KMS-11 (cell line): ENCODE measurements at regions not wholly inside any gene's neighbourhood (a gene's known extent, or its start where the extent isn't known, plus 50 kb on each side); places are given as distances from the start of the nearest gene placed in this dataset.

ENCODE experiments used
- H2AFZ ChIP-seq: fragments of 200-600 bp; sonication (generic); 2 replicates; pipeline ENCODE4 v1.6.1; 2016; ENCODE audit warnings: antibody characterized with exemption, mixed run types, low read depth
- H3K27ac ChIP-seq: fragments of 200-600 bp; sonication (generic); 2 replicates; pipeline ENCODE4 v1.6.1; 2016; ENCODE audit warnings: mild to moderate bottlenecking, mixed run types
- H3K27me3 ChIP-seq: fragments of 200-600 bp; sonication (generic); 2 replicates; pipeline ENCODE4 v1.6.1; 2017; ENCODE audit warnings: mild to moderate bottlenecking, low read depth, mixed run types, moderate library complexity; ENCODE audit not compliant: insufficient read depth
- H3K36me3 ChIP-seq: fragments of 200-600 bp; sonication (generic); 2 replicates; pipeline ENCODE4 v1.6.1; 2017; ENCODE audit warnings: mild to moderate bottlenecking, mixed run types; ENCODE audit not compliant: insufficient read depth
- H3K4me1 ChIP-seq: fragments of 200-600 bp; sonication (generic); 2 replicates; pipeline ENCODE4 v1.6.1; 2016; ENCODE audit warnings: mild to moderate bottlenecking, low read depth, mixed run types; ENCODE audit not compliant: poor library complexity, severe bottlenecking
- H3K4me2 ChIP-seq: fragments of 200-600 bp; sonication (generic); 2 replicates; pipeline ENCODE4 v1.7.0; 2016; ENCODE audit warnings: mild to moderate bottlenecking, mixed run types
- H3K4me3 ChIP-seq: fragments of 200-600 bp; sonication (generic); IDR thresholded peaks from 2 replicates; pipeline ENCODE4 v1.6.1; 2017; ENCODE audit warnings: low read depth, low read length, mixed read lengths; ENCODE audit not compliant: insufficient read depth
- H3K79me2 ChIP-seq: fragments of 200-600 bp; sonication (generic); 2 replicates; pipeline ENCODE4 v1.6.1; 2016; ENCODE audit warnings: low read depth, mixed run types; ENCODE audit not compliant: insufficient read depth
- H3K9ac ChIP-seq: fragments of 200-600 bp; sonication (generic); 2 replicates; pipeline ENCODE4 v1.6.1; 2016; ENCODE audit warnings: mild to moderate bottlenecking, mixed run types
- H4K20me1 ChIP-seq: fragments of 200-600 bp; sonication (generic); 2 replicates; pipeline ENCODE4 v1.6.1; 2016; ENCODE audit warnings: mild to moderate bottlenecking, mixed run types; ENCODE audit not compliant: insufficient read depth
- CTCF ChIP-seq: fragments of 200-600 bp; sonication (generic); conservative IDR thresholded peaks from 2 replicates; pipeline ENCODE4 v1.6.1; 2017; ENCODE audit warnings: low read depth, mild to moderate bottlenecking, antibody characterized with exemption, low read length, moderate library complexity, mixed read lengths

- H2AFZ ChIP-seq = no peak overlapping the region
- H3K27me3 ChIP-seq = no peaks in the 10 kb centered on the region
- H3K4me2 ChIP-seq = no peak overlapping the region
- H3K4me3 ChIP-seq = no peak overlapping the region
- no peaks in the 10 kb centered on the region for H4K20me1 ChIP-seq
- no peak overlapping the region for H3K27ac ChIP-seq
- no peaks in the 10 kb centered on the region for H3K79me2 ChIP-seq
- no peak for TF ChIP-seq CTCF
- H3K36me3 ChIP-seq = no peaks in the 10 kb centered on the region
- H3K4me1 ChIP-seq = no peaks in the 10 kb centered on the region
- no peak overlapping the region for H3K9ac ChIP-seq
These were observed 90.1 kb upstream of the NOL4 start for GRCh38 chr18:34314847-34315246.

DNA sequence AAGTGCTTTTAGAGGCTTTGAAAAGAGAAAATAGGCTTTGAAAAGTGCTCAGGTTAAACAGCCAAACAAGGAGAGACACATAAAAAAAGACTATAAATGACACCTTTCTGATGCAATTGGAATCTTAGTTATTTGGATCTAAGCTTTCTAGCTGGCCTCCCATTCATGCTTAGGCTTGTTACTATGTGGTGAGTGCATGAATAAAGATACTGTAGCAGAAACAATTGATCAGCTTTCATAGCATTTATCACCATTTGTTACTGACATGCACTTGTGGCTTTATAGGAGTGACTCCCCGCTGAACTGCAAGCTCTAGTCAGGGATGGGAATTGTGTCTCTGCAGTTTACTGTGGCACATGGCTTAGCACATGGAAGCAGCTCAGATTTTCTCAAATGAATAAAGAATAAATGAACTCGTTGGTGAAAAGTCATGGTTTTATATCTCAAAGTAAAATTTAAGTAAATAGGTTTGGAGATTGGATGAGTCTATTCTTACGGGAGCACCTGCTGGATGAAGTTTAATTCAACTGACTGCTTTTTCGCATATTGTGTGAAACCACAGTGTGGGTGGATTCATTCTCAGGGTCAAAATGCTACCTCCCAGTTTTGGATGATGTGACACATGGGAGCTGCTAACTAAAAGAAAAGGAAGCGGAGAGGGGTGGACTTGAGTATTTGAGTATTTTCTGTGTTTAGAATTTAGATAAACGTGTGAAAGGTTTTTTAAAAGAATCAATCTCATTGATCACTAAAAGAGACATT is 91.1 kb upstream of the NOL4 start:
- Histone ChIP-seq H3K79me2 (no peaks in the 10 kb centered on the region), H3K4me2 (no peak overlapping the region)
- TF ChIP-seq CTCF = no peak

DNA sequence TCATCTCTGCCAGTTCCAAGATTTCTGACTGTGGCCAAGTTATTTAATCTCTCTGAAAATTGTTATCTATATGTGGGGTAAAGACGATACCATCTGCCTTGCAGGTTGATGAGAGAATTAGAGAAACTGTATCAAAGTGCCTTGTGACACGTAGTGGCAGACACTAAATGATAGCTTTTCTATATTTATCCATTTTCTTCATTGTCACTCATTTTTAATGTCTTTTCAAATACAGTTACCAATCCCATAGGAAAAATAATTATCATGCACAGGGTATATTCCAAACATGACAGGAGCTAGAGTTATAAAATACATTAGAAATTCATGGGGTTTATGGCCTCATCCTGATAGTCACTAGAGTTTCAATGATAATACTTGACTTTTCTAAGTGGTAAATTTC is 95.6 kb upstream of the NOL4 start:
- no peaks in the 10 kb centered on the region for H4K20me1 ChIP-seq
- H3K4me3 ChIP-seq = no peak overlapping the region
- no peak overlapping the region for H3K27ac ChIP-seq
- H3K79me2 ChIP-seq = no peaks in the 10 kb centered on the region
- H3K9ac ChIP-seq = no peak overlapping the region
- no peaks in the 10 kb centered on the region for H3K36me3 ChIP-seq
- no peaks in the 10 kb centered on the region for H3K27me3 ChIP-seq
- H2AFZ ChIP-seq = no peak overlapping the region
- H3K4me1 ChIP-seq = no peaks in the 10 kb centered on the region
- H3K4me2 ChIP-seq = no peak overlapping the region
- no peak for TF ChIP-seq CTCF

More for the DNA sequence above, 91.1 kb upstream of the NOL4 start:
- no peak overlapping the region for H2AFZ ChIP-seq
- H4K20me1 ChIP-seq = no peaks in the 10 kb centered on the region
- H3K27ac ChIP-seq = no peak overlapping the region
- H3K27me3 ChIP-seq = no peaks in the 10 kb centered on the region
- no peaks in the 10 kb centered on the region for H3K36me3 ChIP-seq
- H3K4me1 ChIP-seq = no peaks in the 10 kb centered on the region
- no peak overlapping the region for H3K9ac ChIP-seq
- no peak overlapping the region for H3K4me3 ChIP-seq

- Histone ChIP-seq H3K4me2 (no peak overlapping the region), H3K27ac (no peak overlapping the region), H3K79me2 (no peaks in the 10 kb centered on the region), H3K27me3 (no peaks in the 10 kb centered on the region), H3K9ac (no peak overlapping the region), H2AFZ (no peak overlapping the region), H3K36me3 (no peaks in the 10 kb centered on the region), H4K20me1 (no peaks in the 10 kb centered on the region), H3K4me1 (no peaks in the 10 kb centered on the region), H3K4me3 (no peak overlapping the region)
- no peak for TF ChIP-seq CTCF
These were observed 96.4 kb upstream of the NOL4 start for GRCh38 chr18:34321066-34321465.
